ENCODE measurements at regions not wholly inside any gene's neighbourhood (a gene's known extent, or its start where the extent isn't known, plus 50 kb on each side); places are given as distances from the start of the nearest gene placed in this dataset.
A peak's percentile ranks its signal among the peaks of the same experiment; 100 is the strongest.

DNA sequence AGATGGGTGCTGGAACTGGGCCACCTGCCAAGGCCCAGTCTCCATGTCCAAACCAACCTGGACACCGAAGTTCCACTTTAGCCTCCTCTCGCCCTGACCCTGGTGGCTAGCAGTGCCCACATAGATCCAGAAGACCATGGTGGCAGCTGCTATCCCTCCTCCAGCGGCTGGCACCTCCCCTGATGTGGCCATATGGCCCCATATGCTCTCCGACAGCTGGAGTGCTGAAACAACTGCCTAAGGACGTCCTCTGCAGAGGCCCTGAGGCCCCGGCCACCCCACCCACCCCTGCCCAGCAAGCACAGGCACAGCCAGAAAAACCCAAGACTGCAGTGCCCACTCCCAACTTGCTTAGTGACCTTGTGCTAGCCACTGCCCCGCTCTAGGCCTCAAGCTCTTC lies 182.3 kb upstream of the LINGO1 start:
- H3K9me3 ChIP-seq (ENCODE audit: control insufficient read depth, insufficient read depth, low read depth, low read length) = no peaks in the 10 kb centered on the region
- TF ChIP-seq, protein P1, sequence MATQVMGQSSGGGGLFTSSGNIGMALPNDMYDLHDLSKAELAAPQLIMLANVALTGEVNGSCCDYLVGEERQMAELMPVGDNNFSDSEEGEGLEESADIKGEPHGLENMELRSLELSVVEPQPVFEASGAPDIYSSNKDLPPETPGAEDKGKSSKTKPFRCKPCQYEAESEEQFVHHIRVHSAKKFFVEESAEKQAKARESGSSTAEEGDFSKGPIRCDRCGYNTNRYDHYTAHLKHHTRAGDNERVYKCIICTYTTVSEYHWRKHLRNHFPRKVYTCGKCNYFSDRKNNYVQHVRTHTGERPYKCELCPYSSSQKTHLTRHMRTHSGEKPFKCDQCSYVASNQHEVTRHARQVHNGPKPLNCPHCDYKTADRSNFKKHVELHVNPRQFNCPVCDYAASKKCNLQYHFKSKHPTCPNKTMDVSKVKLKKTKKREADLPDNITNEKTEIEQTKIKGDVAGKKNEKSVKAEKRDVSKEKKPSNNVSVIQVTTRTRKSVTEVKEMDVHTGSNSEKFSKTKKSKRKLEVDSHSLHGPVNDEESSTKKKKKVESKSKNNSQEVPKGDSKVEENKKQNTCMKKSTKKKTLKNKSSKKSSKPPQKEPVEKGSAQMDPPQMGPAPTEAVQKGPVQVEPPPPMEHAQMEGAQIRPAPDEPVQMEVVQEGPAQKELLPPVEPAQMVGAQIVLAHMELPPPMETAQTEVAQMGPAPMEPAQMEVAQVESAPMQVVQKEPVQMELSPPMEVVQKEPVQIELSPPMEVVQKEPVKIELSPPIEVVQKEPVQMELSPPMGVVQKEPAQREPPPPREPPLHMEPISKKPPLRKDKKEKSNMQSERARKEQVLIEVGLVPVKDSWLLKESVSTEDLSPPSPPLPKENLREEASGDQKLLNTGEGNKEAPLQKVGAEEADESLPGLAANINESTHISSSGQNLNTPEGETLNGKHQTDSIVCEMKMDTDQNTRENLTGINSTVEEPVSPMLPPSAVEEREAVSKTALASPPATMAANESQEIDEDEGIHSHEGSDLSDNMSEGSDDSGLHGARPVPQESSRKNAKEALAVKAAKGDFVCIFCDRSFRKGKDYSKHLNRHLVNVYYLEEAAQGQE (tag by site-specific recombination; IDR thresholded peaks at IDR 0.05) = peak; percentile 48; the same call in 1 of the 2 replicates
- no peak for TF ChIP-seq ZFP69B (tag by site-specific recombination; IDR thresholded peaks at IDR 0.05)
- ChIA-PET CTCF (interaction anchor here (0.6 to 0.7 kb wide), 2 partner anchors 181 to 691 kb away, joined by 4 to 5 read pairs; no protein-coding TSS in a partner anchor), POLR2A (no interaction called here)
- H3K4me1 ChIP-seq (ENCODE audit: control insufficient read depth, insufficient read depth, low read length) = no peaks in the 10 kb centered on the region
- no peak overlapping the region for H3K4me3 ChIP-seq (ENCODE audit: low read depth, low read length)
- no peaks in the 10 kb centered on the region for H3K36me3 ChIP-seq (ENCODE audit: control insufficient read depth in 2 of 2, insufficient read depth in 1 of 2, low read length in 2 of 2)
- no peak overlapping the region for H3K27ac ChIP-seq (ENCODE audit: extremely low read depth, low read depth, low read length)

DNA sequence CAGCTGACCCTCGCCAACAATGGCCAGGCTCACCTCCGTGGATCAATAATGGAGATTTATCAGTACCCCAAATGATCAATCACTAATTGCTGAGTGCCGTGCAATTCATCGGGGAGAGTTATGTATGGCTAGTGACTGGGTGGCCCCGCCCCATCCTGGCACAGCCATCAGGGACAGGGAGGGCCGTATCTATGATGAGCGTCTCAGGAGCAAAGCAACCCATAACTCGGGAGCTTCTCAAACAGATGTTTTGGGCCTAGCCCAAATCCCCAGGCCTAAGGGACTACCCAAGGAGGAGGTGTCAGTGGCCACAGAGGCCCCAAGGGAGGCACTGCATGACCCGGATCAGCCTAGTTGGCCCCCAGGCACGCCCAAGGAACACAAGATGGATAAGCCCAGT lies 180.0 kb upstream of the LINGO1 start:
- Histone ChIP-seq H3K36me3 (ENCODE audit: control insufficient read depth in 2 of 2, insufficient read depth in 1 of 2, low read length in 2 of 2) (no peaks in the 10 kb centered on the region), H3K4me3 (ENCODE audit: low read depth, low read length) (no peak overlapping the region), H3K4me1 (ENCODE audit: control insufficient read depth, insufficient read depth, low read length) (no peaks in the 10 kb centered on the region), H3K27ac (ENCODE audit: extremely low read depth, low read depth, low read length) (no peak overlapping the region), H3K9me3 (ENCODE audit: control insufficient read depth, insufficient read depth, low read depth, low read length) (no peaks in the 10 kb centered on the region)
- ChIA-PET CTCF (no interaction called here), POLR2A (no interaction called here)
- TF ChIP-seq, protein P2, sequence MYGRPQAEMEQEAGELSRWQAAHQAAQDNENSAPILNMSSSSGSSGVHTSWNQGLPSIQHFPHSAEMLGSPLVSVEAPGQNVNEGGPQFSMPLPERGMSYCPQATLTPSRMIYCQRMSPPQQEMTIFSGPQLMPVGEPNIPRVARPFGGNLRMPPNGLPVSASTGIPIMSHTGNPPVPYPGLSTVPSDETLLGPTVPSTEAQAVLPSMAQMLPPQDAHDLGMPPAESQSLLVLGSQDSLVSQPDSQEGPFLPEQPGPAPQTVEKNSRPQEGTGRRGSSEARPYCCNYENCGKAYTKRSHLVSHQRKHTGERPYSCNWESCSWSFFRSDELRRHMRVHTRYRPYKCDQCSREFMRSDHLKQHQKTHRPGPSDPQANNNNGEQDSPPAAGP (tag by site-specific recombination; IDR thresholded peaks at IDR 0.05) = 0 out of 2 replicates have a peak, but pooled peaks have one; percentile 29
- no peak for TF ChIP-seq ZFP37 (tag by site-specific recombination; IDR thresholded peaks at IDR 0.05)
- TF ChIP-seq, protein P3, sequence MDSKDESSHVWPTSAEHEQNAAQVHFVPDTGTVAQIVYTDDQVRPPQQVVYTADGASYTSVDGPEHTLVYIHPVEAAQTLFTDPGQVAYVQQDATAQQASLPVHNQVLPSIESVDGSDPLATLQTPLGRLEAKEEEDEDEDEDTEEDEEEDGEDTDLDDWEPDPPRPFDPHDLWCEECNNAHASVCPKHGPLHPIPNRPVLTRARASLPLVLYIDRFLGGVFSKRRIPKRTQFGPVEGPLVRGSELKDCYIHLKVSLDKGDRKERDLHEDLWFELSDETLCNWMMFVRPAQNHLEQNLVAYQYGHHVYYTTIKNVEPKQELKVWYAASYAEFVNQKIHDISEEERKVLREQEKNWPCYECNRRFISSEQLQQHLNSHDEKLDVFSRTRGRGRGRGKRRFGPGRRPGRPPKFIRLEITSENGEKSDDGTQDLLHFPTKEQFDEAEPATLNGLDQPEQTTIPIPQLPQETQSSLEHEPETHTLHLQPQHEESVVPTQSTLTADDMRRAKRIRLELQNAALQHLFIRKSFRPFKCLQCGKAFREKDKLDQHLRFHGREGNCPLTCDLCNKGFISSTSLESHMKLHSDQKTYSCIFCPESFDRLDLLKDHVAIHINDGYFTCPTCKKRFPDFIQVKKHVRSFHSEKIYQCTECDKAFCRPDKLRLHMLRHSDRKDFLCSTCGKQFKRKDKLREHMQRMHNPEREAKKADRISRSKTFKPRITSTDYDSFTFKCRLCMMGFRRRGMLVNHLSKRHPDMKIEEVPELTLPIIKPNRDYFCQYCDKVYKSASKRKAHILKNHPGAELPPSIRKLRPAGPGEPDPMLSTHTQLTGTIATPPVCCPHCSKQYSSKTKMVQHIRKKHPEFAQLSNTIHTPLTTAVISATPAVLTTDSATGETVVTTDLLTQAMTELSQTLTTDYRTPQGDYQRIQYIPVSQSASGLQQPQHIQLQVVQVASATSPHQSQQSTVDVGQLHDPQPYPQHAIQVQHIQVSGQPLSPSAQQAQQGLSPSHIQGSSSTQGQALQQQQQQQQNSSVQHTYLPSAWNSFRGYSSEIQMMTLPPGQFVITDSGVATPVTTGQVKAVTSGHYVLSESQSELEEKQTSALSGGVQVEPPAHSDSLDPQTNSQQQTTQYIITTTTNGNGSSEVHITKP (tag by site-specific recombination; IDR thresholded peaks at IDR 0.05) = 0 out of 2 replicates have a peak, but pooled peaks have one; percentile 31
- peak; percentile 21; the same call in 1 of the 2 replicates for TF ChIP-seq ZBTB48 (tag by site-specific recombination; IDR thresholded peaks at IDR 0.05)
- TF ChIP-seq ZNF548 (tag by site-specific recombination; IDR thresholded peaks at IDR 0.05) = no peak
- no peak for TF ChIP-seq ZNF677 (tag by site-specific recombination; IDR thresholded peaks at IDR 0.05)

- Histone ChIP-seq H3K4me3 (ENCODE audit: low read depth, low read length) (no peak overlapping the region), H3K4me1 (ENCODE audit: control insufficient read depth, insufficient read depth, low read length) (no peaks in the 10 kb centered on the region), H3K9me3 (ENCODE audit: control insufficient read depth, insufficient read depth, low read depth, low read length) (no peaks in the 10 kb centered on the region), H3K27ac (ENCODE audit: extremely low read depth, low read depth, low read length) (no peak overlapping the region), H3K36me3 (ENCODE audit: control insufficient read depth in 2 of 2, insufficient read depth in 1 of 2, low read length in 2 of 2) (no peaks in the 10 kb centered on the region)
- TF ChIP-seq ZNF776 (tag by site-specific recombination; IDR thresholded peaks at IDR 0.05; ENCODE audit: borderline replicate concordance) (no peak), WT1 (tag by site-specific recombination; IDR thresholded peaks at IDR 0.05) (no peak), ZNF585B (tag by site-specific recombination; IDR thresholded peaks at IDR 0.05) (no peak), SP7 (tag by site-specific recombination; IDR thresholded peaks at IDR 0.05) (no peak)
- TF ChIP-seq, protein P4, sequence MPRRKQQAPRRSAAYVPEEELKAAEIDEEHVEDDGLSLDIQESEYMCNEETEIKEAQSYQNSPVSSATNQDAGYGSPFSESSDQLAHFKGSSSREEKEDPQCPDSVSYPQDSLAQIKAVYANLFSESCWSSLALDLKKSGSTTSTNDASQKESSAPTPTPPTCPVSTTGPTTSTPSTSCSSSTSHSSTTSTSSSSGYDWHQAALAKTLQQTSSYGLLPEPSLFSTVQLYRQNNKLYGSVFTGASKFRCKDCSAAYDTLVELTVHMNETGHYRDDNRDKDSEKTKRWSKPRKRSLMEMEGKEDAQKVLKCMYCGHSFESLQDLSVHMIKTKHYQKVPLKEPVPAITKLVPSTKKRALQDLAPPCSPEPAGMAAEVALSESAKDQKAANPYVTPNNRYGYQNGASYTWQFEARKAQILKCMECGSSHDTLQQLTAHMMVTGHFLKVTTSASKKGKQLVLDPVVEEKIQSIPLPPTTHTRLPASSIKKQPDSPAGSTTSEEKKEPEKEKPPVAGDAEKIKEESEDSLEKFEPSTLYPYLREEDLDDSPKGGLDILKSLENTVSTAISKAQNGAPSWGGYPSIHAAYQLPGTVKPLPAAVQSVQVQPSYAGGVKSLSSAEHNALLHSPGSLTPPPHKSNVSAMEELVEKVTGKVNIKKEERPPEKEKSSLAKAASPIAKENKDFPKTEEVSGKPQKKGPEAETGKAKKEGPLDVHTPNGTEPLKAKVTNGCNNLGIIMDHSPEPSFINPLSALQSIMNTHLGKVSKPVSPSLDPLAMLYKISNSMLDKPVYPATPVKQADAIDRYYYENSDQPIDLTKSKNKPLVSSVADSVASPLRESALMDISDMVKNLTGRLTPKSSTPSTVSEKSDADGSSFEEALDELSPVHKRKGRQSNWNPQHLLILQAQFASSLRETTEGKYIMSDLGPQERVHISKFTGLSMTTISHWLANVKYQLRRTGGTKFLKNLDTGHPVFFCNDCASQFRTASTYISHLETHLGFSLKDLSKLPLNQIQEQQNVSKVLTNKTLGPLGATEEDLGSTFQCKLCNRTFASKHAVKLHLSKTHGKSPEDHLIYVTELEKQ (tag by site-specific recombination; IDR thresholded peaks at IDR 0.05; ENCODE audit: borderline replicate concordance) = no peak
- TF ChIP-seq, protein P1 (tag by site-specific recombination; IDR thresholded peaks at IDR 0.05) = no peak
- ChIA-PET CTCF (interaction anchor here (0.7 to 1.7 kb wide), 2 partner anchors 9 to 128 kb away, joined by 3 to 12 read pairs; no protein-coding TSS in a partner anchor), POLR2A (no interaction called here)
These were observed 178.6 kb upstream of the LINGO1 start for GRCh38 chr15:77811270-77811669.

All from HEK293 (cell line).